ENCODE measurements at regions not wholly inside any gene's neighbourhood (a gene's known extent, or its start where the extent isn't known, plus 50 kb on each side); places are given as distances from the start of the nearest gene placed in this dataset.

GRCh38 chr9:78396087-78396486 is 99.2 kb downstream of the PSAT1 start:
- H3K4me1 ChIP-seq = no peaks in the 10 kb centered on the region
- no peaks in the 10 kb centered on the region for H3K36me3 ChIP-seq
- intact Hi-C loops (cut with DNase I) = no loop called here
- ATAC-seq = no peak
- WGBS, 2 donors = 51 to 52% methylated on average over 2 of the region's 2 CpGs
- TF ChIP-seq, protein P1, sequence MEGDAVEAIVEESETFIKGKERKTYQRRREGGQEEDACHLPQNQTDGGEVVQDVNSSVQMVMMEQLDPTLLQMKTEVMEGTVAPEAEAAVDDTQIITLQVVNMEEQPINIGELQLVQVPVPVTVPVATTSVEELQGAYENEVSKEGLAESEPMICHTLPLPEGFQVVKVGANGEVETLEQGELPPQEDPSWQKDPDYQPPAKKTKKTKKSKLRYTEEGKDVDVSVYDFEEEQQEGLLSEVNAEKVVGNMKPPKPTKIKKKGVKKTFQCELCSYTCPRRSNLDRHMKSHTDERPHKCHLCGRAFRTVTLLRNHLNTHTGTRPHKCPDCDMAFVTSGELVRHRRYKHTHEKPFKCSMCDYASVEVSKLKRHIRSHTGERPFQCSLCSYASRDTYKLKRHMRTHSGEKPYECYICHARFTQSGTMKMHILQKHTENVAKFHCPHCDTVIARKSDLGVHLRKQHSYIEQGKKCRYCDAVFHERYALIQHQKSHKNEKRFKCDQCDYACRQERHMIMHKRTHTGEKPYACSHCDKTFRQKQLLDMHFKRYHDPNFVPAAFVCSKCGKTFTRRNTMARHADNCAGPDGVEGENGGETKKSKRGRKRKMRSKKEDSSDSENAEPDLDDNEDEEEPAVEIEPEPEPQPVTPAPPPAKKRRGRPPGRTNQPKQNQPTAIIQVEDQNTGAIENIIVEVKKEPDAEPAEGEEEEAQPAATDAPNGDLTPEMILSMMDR (IDR thresholded peaks at IDR 0.05) = no peak
- no peak for DNase-seq
- H3K9me3 ChIP-seq = no peaks in the 10 kb centered on the region
- no peak for FAIRE-seq
- no peak overlapping the region for H3K4me3 ChIP-seq
- no peak overlapping the region for H3K27ac ChIP-seq
- H3K27me3 ChIP-seq = no peaks in the 10 kb centered on the region

DNA sequence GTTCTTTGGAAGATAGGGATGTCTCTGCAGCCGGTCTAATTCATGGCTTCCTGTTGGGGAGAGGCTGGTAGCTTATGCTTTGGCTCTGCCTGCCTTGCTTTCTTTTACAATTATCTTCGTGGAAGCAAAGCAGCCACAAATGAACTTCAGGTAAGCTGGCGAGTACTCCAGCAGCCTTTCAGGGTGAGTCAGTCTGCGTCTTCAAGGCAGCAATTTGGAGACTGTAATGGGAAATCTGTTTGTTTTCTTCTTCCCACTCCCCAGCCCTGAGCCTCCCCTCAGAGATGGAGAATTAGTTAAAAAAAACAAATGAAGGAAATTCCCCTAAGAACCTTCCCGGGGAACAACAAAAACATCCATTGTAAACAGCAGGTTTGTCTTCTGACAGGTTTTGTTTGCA is 100.1 kb downstream of the PSAT1 start:
- intact Hi-C loops (cut with DNase I) = no loop called here
- TF ChIP-seq, protein P1 (IDR thresholded peaks at IDR 0.05) = no peak
- H3K9me3 ChIP-seq = no peaks in the 10 kb centered on the region
- H3K36me3 ChIP-seq = no peaks in the 10 kb centered on the region
- FAIRE-seq = no peak
- no peak overlapping the region for H3K4me3 ChIP-seq
- no peak for ATAC-seq
- H3K27ac ChIP-seq = no peak overlapping the region
- DNase-seq = no peak
- H3K27me3 ChIP-seq = no peaks in the 10 kb centered on the region
- WGBS, 2 donors = 57 to 68% methylated on average over 5 of the region's 5 CpGs
- no peaks in the 10 kb centered on the region for H3K4me1 ChIP-seq

- DNase-seq = no peak
- no peak for ATAC-seq
- TF ChIP-seq, protein P1 (IDR thresholded peaks at IDR 0.05) = no peak
- no peak overlapping the region for H3K27ac ChIP-seq
- H3K27me3 ChIP-seq = no peaks in the 10 kb centered on the region
- 52 to 60% methylated on average over 5 of the region's 5 CpGs for WGBS, 2 donors
- no peaks in the 10 kb centered on the region for H3K9me3 ChIP-seq
- no peak for FAIRE-seq
- H3K4me3 ChIP-seq = no peak overlapping the region
- intact Hi-C loops (cut with DNase I) = no loop called here
- no peaks in the 10 kb centered on the region for H3K4me1 ChIP-seq
- H3K36me3 ChIP-seq = no peaks in the 10 kb centered on the region
These were observed 100.5 kb downstream of the PSAT1 start for GRCh38 chr9:78397454-78397853.

DNA sequence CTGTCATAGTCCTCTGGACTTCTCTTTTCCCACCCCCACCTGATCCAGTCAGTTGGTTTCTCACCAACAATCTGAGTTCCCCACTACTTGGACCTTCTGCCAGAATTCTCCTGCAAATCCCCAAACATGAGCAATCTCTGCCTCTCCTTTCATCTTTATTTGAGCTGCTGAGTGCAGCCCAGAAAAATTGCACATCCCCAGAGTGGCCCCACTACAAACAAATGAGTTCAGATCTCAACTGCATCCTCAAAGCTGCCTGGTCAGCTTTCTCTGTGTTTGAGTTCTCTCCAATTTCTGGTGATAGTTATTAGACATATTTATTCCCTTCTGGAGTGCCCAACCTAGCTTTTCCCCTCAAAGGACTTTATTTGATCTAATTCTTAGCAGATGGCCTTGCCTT is 102.2 kb downstream of the PSAT1 start:
- Histone ChIP-seq H3K9me3 (no peaks in the 10 kb centered on the region), H3K27ac (no peak overlapping the region), H3K36me3 (no peaks in the 10 kb centered on the region), H3K4me1 (no peaks in the 10 kb centered on the region), H3K4me3 (no peak overlapping the region), H3K27me3 (no peaks in the 10 kb centered on the region)
- TF ChIP-seq, protein P1 (IDR thresholded peaks at IDR 0.05) = no peak
- ATAC-seq (no peak), FAIRE-seq (no peak), DNase-seq (no peak)
- intact Hi-C loops (cut with DNase I) = no loop called here

- no peaks in the 10 kb centered on the region for H3K36me3 ChIP-seq
- no peak overlapping the region for H3K4me3 ChIP-seq
- ATAC-seq (no peak), FAIRE-seq (no peak), DNase-seq (no peak)
- no peaks in the 10 kb centered on the region for H3K27me3 ChIP-seq
- TF ChIP-seq, protein P1 (IDR thresholded peaks at IDR 0.05) = no peak
- intact Hi-C loops (cut with DNase I) = no loop called here
- H3K9me3 ChIP-seq = no peaks in the 10 kb centered on the region
- H3K4me1 ChIP-seq = no peaks in the 10 kb centered on the region
- no peak overlapping the region for H3K27ac ChIP-seq
These were observed 103.6 kb downstream of the PSAT1 start for GRCh38 chr9:78400496-78400895.

Data from pancreas (tissue), 10 donors.